Activated T-helper 9 cell treated with anti-CD3 and anti-CD28 coated beads, Interleukin-2, amount 50 U/mL, for 16 hours (primary cell): ENCODE measurements at regions not wholly inside any gene's neighbourhood (a gene's known extent, or its start where the extent isn't known, plus 50 kb on each side); places are given as distances from the start of the nearest gene placed in this dataset.

Experiments
- DNase-seq: peaks from one replicate; pipeline ENCODE4 v3.0.0-alpha.2; 2020; ENCODE audit warnings: low read depth

DNA sequence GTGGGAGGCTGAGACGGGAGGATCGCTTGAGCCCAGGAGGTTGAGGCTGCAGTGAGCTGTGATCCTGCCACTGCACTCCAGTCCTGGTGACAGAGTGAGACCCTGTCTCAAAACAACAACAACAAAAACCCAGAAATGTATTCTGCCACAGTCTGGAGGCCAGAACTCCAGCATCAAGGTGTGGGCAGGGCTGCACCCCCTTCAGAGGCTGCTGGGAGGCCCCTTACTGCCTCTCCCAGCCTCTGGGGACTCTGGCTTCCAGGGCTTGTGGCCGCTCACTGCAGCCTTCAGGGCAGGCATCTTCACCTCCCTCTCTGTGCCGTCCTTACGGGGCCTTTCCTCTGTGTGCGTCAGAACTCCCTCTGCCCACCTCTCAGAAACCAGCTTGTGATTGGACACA is 209.4 kb upstream of the GSE1 start:
- DNase-seq = no peak

DNA sequence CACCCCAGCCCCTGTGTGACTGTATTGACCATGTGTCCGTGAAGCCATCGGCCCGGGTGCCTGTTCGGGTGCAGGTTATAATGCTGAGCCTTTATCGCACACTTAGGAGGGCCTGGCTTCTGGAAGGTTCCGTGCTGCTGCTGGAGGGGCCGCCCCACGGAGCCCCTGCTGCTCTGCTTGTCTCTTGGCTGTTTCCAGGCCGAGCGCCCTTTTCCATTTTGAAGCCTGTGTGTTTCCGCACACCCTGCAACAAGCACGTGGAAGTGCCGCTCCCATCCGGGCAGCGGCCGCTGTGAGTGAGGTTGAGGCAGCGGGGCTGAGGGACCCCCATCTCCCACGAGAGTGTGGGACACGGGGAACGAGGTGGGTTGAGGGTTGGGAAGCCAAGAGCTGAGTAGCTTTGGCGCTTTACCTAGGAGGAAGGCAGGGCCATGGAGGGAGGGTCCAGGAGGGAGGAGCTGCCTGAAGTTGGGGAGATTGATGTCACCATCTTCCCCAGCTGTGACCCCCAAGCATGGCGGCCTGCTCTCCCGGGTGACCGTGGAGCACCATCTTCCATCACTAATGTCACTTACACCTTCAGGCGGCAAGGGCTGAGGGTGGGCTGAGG is 200.1 kb upstream of the GSE1 start:
- DNase-seq = no peak

DNA sequence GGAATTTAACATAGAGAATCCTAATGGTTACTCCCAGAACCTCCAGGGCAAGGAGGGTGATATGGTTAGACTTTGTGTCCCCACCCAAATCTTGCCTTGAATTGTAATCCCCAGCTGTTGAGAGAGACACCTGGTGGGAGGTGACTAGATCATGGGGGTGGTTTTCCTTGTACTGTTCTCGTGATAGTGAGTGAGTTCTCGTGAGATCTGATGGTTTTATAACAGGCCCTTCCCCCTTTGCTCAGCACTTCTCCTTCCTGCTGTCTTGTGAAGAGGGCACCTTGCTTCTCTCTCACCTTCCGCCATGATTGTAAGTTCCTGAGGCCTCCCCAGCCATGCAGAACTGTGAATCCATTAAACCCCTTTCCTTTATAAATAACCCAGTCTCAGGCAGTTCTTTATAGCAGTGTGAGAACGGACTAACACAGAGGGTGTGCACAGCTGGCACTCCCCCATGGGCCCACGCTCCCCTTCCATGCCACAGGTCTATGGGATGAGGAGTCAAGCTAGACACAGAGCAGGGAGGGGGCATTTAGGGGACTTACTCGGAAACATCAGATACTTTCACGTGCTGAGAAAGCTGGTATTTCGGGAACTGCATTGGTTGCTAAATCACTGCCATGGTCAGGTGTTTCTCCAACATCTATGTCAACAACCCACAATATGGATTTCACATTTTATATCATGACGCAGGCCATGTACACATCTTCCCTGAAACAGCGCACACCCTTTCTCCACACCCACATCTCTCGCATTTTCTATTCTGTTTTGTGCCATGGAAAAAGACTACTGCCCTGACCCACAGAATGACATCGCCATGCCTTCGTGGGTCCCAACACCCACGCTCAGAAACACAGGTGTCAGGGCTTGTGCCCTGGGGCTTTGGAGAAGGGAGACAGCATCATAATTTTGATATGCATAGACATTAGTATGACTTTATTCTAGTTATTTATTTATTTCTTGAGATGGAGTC is 199.1 kb upstream of the GSE1 start:
- no peak for DNase-seq

DNA sequence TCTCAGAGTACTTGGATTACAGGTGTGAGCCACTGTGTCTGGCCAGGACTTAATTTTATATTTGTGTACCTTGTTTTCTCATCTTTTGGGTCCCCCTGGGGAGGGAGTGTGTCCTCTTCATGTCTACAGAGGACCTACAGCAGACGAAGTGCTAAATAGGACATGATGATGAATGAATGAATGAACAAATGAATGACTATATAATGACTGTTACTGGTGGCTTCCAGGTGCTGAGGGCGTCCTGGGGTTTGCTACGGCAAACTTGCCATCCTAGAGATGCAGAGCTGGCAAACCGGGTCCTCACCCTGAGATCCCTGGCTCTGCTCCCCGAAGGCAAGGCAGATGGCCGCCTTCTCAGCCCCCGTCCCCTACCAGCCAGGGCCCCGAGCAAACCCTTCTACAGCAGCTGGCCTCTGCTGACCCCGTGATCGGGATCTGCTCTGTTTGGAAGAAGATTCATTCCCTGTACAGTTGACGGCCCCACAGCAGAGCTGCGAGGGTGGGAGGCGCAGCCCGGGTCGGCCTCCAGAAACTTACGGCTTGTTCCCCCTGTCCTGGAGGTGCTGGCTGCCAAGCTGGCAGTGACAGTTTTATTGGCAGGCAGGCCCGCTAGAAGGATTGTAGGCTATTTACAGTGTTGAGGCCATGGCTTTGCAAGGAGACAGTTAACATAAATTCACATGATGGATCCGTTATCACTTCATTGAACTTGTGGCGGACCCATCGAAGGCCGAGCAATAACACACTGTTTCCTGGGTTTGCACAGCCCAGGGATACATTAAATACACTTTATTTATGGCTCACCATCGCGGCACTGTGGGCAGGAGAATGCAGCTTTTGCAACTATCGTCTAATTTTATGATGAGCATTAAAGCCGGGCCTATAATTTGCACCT is 197.7 kb upstream of the GSE1 start:
- DNase-seq = no peak

DNA sequence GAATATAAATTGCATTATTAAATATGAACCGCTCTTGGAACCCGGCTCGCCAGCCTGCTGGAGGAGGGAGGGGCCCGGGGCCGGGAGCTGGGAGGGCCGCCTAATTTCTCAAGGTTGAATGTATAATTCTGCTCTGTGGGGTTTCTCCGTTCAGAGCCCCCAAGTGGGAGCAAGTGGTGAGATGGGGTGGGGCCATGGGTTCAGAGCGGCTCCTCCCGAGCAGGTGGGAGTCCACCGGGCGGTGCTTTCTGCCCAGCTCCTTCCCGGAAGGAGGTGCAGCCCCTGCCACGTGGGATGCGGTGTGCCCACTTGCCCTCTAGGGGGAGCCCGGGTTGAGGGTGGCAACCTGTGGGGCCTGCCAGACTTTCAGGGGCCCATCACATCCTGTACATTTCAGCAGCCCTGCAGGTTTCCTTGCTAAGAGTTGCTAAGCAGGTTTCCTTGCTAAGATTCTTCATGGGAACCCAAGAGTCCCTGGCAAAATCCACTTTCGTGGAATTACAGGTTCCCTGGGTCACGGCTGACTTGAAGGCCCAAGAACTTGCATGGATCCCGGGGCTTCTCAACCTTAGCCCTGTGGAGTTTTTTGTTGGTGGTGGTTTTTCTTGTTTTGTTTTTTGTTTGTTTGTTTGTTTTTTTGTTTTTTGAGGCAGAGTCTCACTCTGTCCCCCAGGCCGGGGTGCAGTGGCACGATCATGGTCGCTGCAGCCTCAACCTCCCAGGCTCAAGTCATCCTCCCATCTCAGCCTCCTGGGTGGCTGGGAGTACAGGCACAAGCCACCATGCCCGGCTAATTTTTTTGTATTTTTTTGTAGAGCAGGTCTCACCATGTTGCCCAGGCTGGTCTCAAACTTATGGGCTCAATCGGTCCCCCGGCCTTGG is 196.7 kb upstream of the GSE1 start:
- peak; percentile 46 for DNase-seq

DNA sequence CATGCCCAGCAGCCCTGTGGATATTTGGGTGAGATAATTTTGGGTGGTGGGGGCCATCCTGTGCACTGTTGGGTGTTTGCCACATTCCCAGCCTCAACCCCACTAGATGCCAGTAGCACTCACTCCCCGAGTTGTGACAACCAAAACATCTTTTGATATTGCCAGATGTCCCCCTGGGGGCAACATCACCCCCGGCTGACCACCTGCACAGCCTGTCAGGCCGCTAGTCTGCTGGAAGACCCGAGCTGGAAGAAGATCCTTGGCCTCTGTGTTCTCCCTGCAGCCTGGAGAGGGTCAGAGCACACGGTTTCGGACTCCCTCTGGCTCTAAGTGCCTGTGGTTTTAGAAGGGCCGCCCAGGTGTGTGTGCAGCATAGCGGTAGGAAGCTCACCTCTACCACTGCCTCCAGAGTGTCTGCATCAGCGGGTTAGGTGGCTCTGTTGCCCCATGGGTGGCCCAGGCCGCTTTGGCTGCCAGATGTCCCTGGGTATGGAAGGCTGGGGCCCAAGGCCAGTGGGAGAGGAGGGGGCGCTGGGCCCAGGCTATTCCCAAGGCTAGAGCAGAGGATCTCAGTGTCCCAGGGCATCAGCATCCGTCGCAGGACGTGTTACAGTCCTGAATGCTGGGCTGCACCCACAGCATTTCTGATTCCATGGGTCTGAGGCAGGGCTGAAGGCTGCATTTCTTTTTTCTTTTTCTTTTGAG is 195.8 kb upstream of the GSE1 start:
- DNase-seq = no peak

DNA sequence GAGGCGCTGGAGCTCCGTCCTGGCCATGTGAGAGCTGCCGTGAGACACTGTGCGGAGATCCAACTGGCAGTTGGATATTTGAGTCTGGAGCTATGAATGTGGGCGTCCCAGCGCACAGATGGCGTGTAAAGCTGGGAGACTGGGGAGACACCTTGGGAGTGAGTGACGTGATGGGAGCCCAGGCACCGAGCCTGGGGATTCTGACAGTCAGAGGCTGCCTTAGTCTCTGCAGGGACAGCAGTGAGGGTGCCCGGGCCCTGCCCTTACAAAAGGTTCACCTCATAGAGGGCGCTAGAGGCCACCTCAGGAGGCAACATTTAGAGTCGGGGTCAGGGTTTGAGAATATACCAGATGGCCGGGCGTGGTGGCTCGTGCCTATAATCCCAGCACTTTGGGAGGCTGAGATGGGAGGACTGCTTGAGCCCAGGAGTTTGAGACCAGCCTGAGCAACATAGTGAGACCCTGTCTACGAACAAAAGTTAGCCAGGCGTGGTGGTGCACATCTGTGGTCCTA is 194.1 kb upstream of the GSE1 start:
- DNase-seq = no peak

DNA sequence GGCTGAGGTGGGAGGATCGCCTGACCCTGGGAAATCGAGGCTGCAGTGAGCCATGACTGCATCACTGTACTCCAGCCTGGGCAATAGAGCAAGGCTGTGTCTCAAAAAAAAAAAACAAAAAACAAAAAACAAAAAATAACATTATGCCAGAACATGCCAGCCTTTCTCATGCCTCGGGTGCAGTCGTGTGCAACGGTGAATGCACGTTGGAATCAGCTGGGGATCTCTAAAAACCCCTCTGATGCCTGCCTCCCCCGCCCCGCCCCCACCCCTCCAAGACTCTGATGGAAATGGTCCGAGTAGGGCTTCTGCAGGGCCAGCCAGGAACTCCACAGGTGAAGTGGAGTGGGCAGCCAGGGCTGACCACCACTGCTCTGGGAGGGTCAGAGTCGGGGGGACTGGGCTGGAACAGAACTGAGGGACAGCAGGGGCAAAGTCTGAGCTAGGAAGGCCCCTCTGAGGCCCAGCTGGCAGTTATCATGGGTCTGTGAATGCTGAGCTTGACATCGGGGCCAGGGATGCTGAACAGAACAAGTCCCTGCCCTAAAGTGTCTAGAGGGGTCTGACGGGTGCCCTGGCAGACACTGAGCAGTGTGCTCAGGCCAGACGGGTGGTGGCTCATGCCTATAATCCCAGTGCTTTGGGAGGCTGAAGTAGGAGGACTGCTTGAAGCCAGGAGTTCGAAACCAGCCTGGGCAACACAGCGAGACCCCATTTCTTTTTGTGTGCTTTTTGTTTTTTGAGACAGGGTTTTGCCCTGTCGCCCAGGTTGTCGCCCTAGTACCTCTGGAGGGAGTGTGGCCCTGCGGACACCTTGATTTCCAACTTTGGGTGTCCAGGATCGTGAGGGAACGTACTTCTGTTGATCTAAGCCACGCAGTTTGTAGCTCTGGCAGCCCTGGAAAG is 193.4 kb upstream of the GSE1 start:
- no peak for DNase-seq

DNA sequence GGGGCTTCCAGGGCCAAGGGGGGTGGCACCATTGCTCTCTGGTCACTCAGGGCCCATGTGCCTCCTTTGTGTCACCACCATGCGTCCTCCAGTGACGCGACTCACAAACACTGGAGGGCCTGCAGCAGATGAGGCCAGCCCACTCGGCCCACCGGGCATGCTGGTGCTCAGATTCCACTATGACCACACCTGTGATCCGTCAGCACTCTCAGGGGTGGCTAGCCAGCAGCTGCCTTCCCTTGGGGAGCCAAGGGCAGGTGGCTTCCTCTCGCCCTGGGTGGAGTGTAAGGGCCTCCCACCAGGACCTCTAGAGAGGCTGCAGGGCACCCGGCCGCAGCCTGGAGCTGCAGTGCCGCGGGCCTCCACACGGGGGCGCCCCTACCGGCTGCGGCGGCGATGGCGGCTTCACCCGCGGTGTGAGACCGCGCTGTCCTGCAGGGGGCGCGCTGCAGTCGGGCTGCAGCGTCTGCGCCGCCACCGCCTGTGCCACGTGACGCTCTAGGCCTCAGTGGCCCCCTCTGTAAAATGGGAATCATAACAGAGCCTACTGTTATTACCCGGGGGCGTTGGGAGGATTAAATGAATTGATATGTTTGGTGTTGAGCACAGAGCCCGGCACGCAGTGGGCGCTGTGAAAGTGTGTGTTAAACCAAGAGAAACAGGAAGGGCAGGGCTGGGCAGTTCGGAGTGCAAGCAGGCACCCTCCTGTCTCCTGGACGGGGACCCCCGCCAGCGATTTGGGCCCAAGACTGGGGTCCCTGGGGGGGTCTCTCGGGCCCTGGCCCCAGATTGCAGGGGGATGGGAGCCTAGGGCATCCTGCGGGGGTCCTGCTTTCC is 192.4 kb upstream of the GSE1 start:
- peak; percentile 70 for DNase-seq

DNA sequence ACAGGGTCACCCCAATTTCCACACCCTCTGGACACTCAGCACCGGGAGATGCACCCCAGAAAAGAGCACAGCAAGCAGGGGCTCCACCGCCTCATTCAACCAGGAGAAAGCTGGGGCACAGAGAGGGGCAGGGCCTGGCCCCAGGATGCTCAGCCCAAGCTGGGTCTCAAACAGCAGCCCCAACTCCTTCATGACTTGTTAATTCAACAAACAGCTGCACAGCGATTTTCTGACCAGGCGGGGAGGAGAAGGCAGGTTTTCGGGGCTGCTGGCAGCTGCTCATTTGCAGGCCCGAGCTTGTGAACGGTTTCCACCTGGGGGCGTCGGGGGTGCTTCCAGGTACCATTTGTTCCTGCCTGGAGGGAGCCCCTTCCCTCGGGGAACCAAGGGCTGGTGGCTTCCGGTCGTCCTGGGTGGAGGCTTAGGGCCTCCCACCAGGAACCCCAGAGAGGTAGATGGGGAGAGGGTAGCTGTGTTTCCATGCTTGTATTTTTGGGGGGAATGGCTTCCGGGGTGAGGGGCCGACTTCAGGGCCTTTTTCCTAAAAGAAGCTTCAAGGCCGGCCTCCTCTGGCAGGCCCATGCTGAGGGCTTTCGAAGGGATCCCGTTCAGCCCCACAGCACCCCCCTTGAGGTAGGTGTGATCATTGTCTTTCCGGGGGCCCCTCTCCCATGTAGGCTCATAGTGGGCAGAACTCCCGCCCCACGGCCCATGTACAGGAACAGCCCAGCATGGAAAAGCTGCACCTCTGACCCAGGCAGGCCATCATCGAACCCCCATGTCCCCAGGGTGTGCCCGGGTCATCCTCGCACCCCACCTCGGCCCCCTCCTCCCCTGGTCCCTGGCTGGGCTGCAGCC is 191.6 kb upstream of the GSE1 start:
- DNase-seq = no peak

DNA sequence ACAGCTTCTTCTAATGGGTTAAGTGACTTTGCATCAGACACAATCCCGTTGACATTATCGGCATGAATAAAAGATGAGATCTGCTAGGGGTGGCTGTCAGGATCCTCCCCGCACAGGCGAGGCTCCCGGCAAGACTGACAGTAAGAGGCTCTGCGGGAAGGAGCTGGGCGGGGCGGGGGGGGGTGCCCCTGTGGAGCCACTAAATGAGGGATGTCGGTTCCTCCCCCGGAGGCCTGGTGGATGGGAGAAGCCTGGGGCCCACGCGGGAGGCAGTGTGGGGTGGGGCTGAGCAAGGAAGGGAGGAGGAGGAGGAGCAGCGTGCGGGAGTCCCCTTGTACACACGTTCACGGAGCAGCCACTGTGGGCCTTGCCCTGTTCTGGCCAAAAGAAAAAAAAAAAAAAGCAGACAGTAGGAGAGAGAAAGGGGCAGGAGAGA is 190.9 kb upstream of the GSE1 start:
- DNase-seq = no peak

DNA sequence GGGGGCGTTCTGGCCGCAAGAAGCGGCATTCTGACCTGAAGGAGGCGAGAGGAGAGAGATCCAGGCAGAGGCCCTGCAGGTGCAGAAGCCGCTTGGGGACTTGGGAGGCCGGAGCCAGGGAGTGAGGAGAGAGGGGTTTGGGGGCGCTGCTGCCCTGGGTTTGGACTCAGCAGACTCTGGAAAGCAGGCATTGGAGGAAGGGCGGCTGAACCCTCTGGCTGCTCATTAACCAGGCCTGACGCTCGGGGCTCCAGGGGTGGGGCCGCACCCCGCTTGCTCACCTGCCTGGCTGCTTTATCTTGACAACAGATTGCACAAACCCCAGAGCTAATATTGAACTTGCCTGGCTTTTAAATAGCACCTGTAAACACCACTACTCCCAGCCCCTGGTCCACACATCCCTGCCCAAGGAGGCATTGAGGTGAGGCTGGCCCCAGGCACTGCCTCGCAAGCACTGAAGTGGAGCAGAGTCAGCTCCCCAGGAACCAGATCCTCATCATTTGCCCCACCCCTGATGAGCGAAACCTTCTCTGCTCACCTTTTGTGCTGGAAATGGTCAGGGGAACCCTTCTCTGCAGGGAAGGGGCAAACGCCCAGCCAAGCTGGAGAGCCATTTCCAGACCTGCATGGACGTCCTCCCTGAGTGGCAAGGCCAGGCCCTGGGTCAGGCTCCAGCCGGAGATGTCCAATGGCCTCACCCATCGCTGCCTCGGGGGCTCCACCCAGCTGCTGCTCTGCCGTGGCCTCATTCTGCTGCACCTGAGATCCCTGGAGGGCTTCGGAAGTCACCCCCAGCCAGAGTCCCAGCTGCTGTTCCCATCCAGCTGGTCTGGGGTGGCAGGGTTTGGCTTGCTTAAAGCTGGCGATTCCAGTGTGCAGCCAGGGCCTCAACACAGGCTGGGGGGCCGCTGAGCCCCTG is 190.2 kb upstream of the GSE1 start:
- DNase-seq = no peak

DNA sequence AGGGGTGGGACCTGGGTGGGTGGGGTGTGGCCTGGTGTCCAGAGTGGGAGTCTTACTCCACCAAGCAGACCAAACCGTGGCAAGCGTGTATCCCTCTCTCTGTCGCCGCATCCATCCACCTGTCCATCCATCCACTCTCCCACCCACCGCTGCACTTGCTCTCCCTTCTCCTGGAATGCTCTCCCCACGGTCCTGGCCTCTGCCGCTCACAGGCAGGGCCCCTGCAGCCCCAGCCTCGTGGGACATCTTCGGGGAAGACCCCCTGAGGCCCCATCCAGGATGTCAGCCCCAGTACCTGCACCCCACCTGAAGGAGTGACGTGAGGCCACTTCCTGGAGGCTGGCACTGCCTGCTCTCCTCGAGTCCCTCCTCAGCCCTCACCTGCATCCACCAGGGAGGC is 189.5 kb upstream of the GSE1 start:
- no peak for DNase-seq

DNA sequence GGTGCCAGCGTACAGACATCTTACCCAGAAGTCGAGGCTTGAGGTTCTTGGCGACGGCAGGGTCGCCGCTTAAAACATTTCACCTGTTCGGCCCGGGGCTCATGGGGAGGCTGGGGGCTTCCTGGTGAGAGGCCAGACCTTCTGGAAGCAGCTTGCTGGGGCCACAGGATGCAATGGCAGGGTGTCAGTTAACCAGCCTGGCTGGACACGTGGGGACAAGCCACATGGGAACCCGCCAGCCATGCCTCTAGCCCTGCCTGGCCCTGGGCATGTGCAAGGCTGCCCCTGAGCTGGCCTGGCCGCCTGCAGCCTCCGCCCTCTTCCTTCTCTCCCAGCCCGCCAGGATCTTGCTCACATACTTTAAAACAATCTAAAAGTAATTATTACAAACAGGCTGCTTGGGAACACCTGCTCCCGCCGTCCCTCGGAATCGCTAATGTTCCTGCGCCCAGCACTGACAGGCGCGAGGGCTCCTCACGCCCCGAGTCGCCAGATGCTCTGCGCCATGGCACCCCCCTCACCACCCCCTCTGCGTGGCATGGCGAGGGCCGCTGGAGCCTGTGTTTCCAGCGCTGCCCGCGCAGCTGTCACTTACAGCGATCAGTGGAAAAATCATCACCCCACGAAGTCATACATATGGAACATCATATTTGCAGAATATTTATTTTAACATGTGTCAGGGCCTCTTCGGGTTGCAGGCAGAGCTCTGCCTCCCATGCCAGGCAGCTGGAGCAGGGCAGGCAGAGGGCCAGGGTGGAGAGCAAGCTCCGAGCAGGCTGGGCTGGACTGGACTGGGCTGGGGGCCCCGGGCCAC is 188.7 kb upstream of the GSE1 start:
- no peak for DNase-seq

DNA sequence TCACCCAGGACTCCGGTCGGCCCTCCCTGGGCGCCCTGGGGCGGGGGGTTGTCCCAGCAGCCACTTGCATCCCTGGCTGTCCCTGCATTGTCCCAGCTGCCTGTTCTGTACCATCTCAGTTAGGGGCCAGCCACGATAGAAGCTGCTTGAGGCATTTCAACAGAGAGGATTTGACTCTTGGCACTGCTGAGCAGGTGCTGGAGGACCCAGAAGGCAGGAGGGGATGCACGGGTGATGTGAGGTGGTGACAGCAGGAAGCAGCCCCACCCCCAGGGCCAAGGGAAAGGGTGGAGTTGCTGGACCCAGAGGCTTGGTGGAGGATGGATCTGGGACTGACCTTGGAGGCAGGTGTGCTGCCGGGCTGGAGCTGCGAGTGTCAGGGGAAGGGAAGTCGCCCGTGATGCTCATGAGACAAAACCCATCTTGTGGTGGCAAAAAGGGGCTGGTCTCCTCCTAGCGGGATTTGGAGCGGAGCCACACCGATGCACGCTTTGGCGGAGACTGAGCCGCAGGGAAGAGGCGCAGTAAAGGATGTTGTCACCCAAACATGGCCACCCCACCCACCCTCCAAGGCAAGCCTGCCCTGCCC is 188.0 kb upstream of the GSE1 start:
- DNase-seq = no peak
